Liver (tissue), 8 donors: ENCODE measurements at regions not wholly inside any gene's neighbourhood (a gene's known extent, or its start where the extent isn't known, plus 50 kb on each side); places are given as distances from the start of the nearest gene placed in this dataset.

Experiments used
- DNase-seq: peaks from one replicate; pipeline ENCODE4 v3.0.0-alpha.2; 2017; ENCODE audit warnings: low spot score
- H3K27ac ChIP-seq, 2 donors: one replicate each; pipeline ENCODE4 v1.7.0; 2013; ENCODE audit warnings: inconsistent platforms in 2 of 2, low read length in 2 of 2, control low read depth in 1 of 2, low read depth in 1 of 2, mild to moderate bottlenecking in 1 of 2
- H3K27me3 ChIP-seq, 4 donors: one replicate each; pipeline versions ENCODE4 v1.6.1 to v1.7.0; 2013; ENCODE audit warnings: low read length in 3 of 4, inconsistent platforms in 1 of 4, mild to moderate bottlenecking in 1 of 4, moderate library complexity in 1 of 4; ENCODE audit not compliant: control insufficient read depth in 4 of 4, insufficient read depth in 4 of 4
- H3K36me3 ChIP-seq, 4 donors: one replicate each; pipeline versions ENCODE4 v1.6.1 to v1.7.0; 2013; ENCODE audit warnings: low read length in 3 of 4, mild to moderate bottlenecking in 3 of 4, low read depth in 1 of 4, moderate library complexity in 1 of 4; ENCODE audit not compliant: control insufficient read depth in 4 of 4, insufficient read depth in 3 of 4
- H3K4me1 ChIP-seq, 4 donors: one replicate each; pipeline versions ENCODE4 v1.6.1 to v1.7.0; 2013; ENCODE audit warnings: low read length in 3 of 4, mild to moderate bottlenecking in 3 of 4, moderate library complexity in 1 of 4; ENCODE audit not compliant: control insufficient read depth in 4 of 4, insufficient read depth in 4 of 4
- H3K4me3 ChIP-seq, 3 donors: one replicate each; pipeline versions ENCODE4 v1.6.1 to v1.7.0; 2013; ENCODE audit warnings: low read length in 3 of 3, control low read depth in 1 of 3, low read depth in 1 of 3, mild to moderate bottlenecking in 1 of 3
- H3K9ac ChIP-seq, 2 donors: one replicate each; pipeline ENCODE4 v1.7.0; 2013; ENCODE audit warnings: low read length in 2 of 2, mild to moderate bottlenecking in 2 of 2, moderate library complexity in 2 of 2, control low read depth in 1 of 2, low read depth in 1 of 2
- H3K9me3 ChIP-seq, 4 donors: one replicate each; pipeline versions ENCODE4 v1.6.1 to v1.7.0; 2013; ENCODE audit warnings: low read length in 3 of 4; ENCODE audit not compliant: control insufficient read depth in 4 of 4
- EGR1 ChIP-seq, 2 donors: IDR thresholded peaks; 2 replicates each; pipeline ENCODE4 v1.6.1; 2016 to 2018; ENCODE audit warnings: antibody characterized with exemption in 2 of 2, low read depth in 2 of 2
- FOXA2 ChIP-seq: IDR thresholded peaks from 2 replicates; pipeline ENCODE4 v1.6.1; 2016; ENCODE audit warnings: antibody characterized with exemption
- HNF4A ChIP-seq, 2 donors: conservative IDR thresholded peaks; 2 replicates each; pipeline ENCODE4 v1.6.1; 2016; ENCODE audit warnings: antibody characterized with exemption in 2 of 2, mild to moderate bottlenecking in 2 of 2
- HNF4G ChIP-seq: IDR thresholded peaks from 2 replicates; pipeline ENCODE4 v1.6.1; 2016; ENCODE audit warnings: antibody characterized with exemption
- JUND ChIP-seq, 2 donors: IDR thresholded peaks; 2 replicates each; pipeline ENCODE4 v1.6.1; 2016; ENCODE audit warnings: antibody characterized with exemption in 2 of 2
- NR2F2 ChIP-seq: IDR thresholded peaks from 2 replicates; pipeline ENCODE4 v1.6.1; 2016; ENCODE audit warnings: antibody characterized with exemption
- RAD21 ChIP-seq, 2 donors: IDR thresholded peaks; 2 replicates each; pipeline ENCODE4 v1.6.1; 2016; ENCODE audit warnings: antibody characterized with exemption in 2 of 2, mild to moderate bottlenecking in 2 of 2
- RXRA ChIP-seq, 2 donors: IDR thresholded peaks; 2 replicates each; pipeline ENCODE4 v1.6.1; 2017 to 2018; ENCODE audit warnings: antibody characterized with exemption in 2 of 2, mild to moderate bottlenecking in 1 of 2
- SP1 ChIP-seq: IDR thresholded peaks from 2 replicates; pipeline ENCODE4 v1.6.1; 2018; ENCODE audit warnings: antibody characterized with exemption, mild to moderate bottlenecking
- WGBS: extraction: QIAGEN DNeasy Blood & Tissue Kit; methylation state at CpG from one replicate; pipeline ENCODE4 v1.1.7; 2013; 5-methylcytosine and 5-hydroxymethylcytosine counted together
- TF ChIP-seq, protein P1 (sequence below): IDR thresholded peaks from 2 replicates; pipeline ENCODE4 v1.6.1; 2016; ENCODE audit warnings: antibody characterized with exemption, mild to moderate bottlenecking
- TF ChIP-seq, protein P2 (sequence below): IDR thresholded peaks from 2 replicates; pipeline ENCODE4 v1.6.1; 2016; ENCODE audit warnings: antibody characterized with exemption
- TF ChIP-seq, protein P3 (sequence below): fragments of 150-350 bp; IDR thresholded peaks from 2 replicates; pipeline ENCODE4 v1.5.1; 2017; ENCODE audit warnings: improper control_type of control experiment, low read depth, low read length; ENCODE audit not compliant: missing input control
- donor health status: healthy.
- donor health status: healthy.
- donor health status: healthy.
- donor health status: healthy.
- donor health status: healthy.

DNA sequence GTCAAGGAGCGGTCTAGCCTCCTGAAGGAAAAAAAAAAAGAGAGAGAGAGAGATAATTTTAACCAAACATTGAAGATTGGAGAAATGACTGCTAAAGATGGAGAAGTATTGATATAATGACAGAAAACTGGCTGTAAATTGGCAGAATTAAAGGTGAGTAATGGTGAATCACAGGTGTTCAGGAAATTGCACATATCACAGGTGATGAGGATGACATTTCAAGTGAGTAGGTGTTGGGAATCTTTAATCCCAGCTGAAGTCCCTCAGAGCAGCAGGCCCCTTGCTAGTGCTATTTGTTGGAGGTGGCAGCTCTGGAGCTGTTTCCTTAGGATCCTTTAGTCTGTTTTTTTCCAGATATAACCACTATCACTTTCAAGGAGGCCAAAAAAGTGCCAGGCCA is 678.4 kb upstream of the VRK2 start (continued):
- TF ChIP-seq, protein P1, sequence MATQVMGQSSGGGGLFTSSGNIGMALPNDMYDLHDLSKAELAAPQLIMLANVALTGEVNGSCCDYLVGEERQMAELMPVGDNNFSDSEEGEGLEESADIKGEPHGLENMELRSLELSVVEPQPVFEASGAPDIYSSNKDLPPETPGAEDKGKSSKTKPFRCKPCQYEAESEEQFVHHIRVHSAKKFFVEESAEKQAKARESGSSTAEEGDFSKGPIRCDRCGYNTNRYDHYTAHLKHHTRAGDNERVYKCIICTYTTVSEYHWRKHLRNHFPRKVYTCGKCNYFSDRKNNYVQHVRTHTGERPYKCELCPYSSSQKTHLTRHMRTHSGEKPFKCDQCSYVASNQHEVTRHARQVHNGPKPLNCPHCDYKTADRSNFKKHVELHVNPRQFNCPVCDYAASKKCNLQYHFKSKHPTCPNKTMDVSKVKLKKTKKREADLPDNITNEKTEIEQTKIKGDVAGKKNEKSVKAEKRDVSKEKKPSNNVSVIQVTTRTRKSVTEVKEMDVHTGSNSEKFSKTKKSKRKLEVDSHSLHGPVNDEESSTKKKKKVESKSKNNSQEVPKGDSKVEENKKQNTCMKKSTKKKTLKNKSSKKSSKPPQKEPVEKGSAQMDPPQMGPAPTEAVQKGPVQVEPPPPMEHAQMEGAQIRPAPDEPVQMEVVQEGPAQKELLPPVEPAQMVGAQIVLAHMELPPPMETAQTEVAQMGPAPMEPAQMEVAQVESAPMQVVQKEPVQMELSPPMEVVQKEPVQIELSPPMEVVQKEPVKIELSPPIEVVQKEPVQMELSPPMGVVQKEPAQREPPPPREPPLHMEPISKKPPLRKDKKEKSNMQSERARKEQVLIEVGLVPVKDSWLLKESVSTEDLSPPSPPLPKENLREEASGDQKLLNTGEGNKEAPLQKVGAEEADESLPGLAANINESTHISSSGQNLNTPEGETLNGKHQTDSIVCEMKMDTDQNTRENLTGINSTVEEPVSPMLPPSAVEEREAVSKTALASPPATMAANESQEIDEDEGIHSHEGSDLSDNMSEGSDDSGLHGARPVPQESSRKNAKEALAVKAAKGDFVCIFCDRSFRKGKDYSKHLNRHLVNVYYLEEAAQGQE, result no peak
- no peak for TF ChIP-seq FOXA2
- TF ChIP-seq HNF4G, result no peak
- no peak for TF ChIP-seq NR2F2
- TF ChIP-seq, protein P2, sequence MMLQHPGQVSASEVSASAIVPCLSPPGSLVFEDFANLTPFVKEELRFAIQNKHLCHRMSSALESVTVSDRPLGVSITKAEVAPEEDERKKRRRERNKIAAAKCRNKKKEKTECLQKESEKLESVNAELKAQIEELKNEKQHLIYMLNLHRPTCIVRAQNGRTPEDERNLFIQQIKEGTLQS, result no peak
- TF ChIP-seq HNF4A (conservative IDR thresholded peaks at IDR 0.05), result no peak
- no peak for TF ChIP-seq RAD21 (IDR thresholded peaks at IDR 0.05)
- no peak for TF ChIP-seq EGR1 (IDR thresholded peaks at IDR 0.05; ENCODE audit: low read depth in 2 of 2)

DNA sequence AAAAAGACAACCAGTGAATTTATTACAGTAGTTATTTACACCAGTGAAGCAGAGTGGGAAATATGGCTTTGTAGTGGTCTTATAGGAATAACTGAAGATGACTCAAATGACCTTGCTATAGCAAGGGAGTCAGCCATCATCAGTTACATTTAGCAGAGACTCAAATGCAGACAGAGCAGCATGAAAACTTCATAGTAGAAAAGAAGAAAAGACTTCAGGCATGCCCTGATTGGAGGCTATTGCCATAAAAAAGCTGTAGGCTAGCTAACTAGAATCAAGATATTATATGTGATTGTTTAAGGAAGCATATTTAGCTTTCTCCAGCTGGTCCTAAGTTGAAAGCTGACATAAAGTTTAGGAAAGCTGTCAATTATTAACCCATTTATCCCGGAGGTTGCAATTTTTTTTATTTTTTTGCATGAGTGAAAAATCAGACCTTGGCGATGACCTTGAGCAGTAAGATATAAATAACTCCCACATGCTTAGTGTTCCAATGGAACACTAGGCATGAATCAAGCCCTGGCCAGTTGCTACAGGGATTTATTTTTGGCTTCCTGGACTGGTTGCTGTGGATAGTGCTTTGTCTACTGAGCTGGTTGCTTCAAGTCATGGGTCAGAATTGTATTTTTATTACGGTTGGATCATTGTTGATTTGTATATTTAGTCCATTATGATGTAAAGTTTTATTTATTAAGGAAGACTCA is 675.6 kb upstream of the VRK2 start:
- no peak for TF ChIP-seq JUND (IDR thresholded peaks at IDR 0.05)
- TF ChIP-seq SP1, result no peak
- TF ChIP-seq EGR1 (IDR thresholded peaks at IDR 0.05; ENCODE audit: low read depth in 2 of 2), result no peak
- TF ChIP-seq, protein P3, sequence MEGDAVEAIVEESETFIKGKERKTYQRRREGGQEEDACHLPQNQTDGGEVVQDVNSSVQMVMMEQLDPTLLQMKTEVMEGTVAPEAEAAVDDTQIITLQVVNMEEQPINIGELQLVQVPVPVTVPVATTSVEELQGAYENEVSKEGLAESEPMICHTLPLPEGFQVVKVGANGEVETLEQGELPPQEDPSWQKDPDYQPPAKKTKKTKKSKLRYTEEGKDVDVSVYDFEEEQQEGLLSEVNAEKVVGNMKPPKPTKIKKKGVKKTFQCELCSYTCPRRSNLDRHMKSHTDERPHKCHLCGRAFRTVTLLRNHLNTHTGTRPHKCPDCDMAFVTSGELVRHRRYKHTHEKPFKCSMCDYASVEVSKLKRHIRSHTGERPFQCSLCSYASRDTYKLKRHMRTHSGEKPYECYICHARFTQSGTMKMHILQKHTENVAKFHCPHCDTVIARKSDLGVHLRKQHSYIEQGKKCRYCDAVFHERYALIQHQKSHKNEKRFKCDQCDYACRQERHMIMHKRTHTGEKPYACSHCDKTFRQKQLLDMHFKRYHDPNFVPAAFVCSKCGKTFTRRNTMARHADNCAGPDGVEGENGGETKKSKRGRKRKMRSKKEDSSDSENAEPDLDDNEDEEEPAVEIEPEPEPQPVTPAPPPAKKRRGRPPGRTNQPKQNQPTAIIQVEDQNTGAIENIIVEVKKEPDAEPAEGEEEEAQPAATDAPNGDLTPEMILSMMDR, result no peak
- no peak for TF ChIP-seq FOXA2
- TF ChIP-seq RXRA (IDR thresholded peaks at IDR 0.05), result no peak
- no peak overlapping the region for H3K9ac ChIP-seq
- H3K27ac ChIP-seq, result no peak overlapping the region
- DNase-seq, result no peak
- no peaks in the 10 kb centered on the region for H3K9me3 ChIP-seq
- H3K4me1 ChIP-seq, result no peaks in the 10 kb centered on the region
- H3K4me3 ChIP-seq, result no peak overlapping the region
- WGBS, result 62% methylated on average over 3 of the region's 3 CpGs
- H3K27me3 ChIP-seq, result no peaks in the 10 kb centered on the region
- H3K36me3 ChIP-seq, result no peaks in the 10 kb centered on the region

DNA sequence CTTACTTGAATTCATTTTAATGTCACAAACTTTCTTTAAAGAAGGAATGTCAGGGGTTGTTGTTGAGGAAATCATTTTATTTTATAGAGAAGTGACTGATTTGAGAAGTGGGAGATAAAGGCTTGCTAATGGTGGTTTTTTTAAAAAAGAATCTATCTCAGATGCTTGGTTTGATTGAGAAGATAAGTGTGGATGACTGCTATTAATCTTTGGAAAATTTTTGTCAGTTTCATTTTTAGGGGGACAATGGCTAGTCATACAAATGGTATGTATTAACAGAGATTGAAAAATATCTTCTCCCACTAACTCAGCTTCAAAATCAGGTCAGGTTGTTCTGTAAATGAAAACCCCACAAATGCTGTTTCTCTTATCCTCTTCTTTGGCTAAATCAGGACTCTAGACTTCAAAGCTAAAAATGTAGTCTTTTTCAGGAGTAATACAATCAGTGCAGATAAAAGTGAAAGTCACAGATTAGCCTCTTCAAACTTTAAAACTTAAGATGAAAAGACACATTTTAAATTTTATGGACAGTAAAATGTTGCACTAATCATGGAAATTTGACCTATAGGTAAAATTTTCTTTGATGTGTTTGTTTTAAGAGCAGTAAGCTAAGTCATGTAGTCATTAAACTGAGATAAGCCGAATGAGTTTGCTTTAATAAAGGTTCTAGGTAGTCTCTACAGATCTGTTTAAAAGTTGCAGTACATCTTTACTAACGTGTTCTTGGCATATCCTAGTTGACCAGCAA is 674.2 kb upstream of the VRK2 start:
- Histone ChIP-seq H3K9me3 (no peaks in the 10 kb centered on the region), H3K27ac (no peak overlapping the region), H3K36me3 (no peaks in the 10 kb centered on the region), H3K9ac (no peak overlapping the region), H3K4me1 (no peaks in the 10 kb centered on the region), H3K27me3 (no peaks in the 10 kb centered on the region), H3K4me3 (no peak overlapping the region)
- DNase-seq, result no peak
- TF ChIP-seq, protein P3, result no peak
- TF ChIP-seq NR2F2, result no peak
- TF ChIP-seq HNF4G, result no peak
- WGBS, result 69% methylated on average over 2 of the region's 2 CpGs
